ENCODE measurements at regions not wholly inside any gene's neighbourhood (a gene's known extent, or its start where the extent isn't known, plus 50 kb on each side); places are given as distances from the start of the nearest gene placed in this dataset.

DNA sequence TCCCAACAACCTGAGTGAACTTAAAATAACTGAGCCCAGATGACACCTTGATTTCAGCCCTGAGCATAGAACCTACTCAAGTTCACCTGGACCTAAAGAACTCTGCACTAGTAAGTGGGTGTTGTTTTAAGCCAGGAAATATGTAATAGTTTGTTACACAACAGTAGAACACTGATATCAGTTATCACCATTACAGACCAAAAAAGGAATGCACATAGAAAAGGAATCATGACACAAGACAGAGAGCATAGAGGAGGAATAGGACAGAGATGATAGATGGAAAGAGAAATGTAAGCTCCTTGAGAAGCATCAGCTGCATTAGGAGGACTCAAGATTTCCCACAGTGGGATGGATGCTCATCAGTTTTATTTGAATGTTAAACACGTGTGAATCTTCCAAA is 1096.9 kb upstream of the SEMA6A start:
- no peak for TF ChIP-seq CTCF (IDR thresholded peaks at IDR 0.05; ENCODE audit: low read depth, low read length, poor library complexity, severe bottlenecking)
- no peak for TF ChIP-seq EZH2phosphoT487 (IDR thresholded peaks at IDR 0.05; ENCODE audit: borderline replicate concordance, low read length)
